NCI-H510A treated with DMSO at 0.1 percent for 48 hours (cell line): ENCODE measurements at regions not wholly inside any gene's neighbourhood (a gene's known extent, or its start where the extent isn't known, plus 50 kb on each side); places are given as distances from the start of the nearest gene placed in this dataset.

Experiments used
- DNase-seq: peaks from one replicate; lab custom pipeline; 2025; lab: John Stamatoyannopoulos, UW

- DNase-seq = no peak
Measured at GRCh38 chr10:29924436-29924835, 134.9 kb downstream of the JCAD start.

DNA sequence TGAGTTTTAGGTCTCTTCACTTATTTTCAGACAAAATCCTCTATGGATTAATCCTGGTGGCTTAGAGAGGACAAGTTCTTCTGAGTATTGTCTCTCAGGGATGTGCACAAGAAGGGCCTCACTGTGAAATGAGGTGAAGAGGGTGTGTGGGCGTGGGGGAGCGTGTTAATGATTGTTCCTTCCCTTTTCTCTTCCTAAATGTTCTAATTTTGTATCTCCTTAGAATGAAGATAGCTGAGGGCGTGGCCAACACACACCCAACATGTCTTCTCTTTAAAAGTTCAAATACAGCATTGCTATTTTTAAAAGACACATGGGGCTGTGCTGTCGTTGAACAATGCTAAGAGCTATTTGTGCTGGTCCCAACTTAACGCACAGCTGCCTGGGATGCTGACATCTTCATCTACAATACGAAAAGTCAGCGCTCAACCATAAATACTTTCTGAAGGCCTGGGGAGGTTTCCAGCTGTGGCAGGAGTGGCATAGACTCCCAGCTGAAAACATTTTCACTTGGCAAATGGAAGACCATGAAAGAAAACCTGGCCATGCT lies 135.9 kb downstream of the JCAD start:
- no peak for DNase-seq

GRCh38 chr10:29922892-29923291 lies 136.5 kb downstream of the JCAD start:
- no peak for DNase-seq

DNA sequence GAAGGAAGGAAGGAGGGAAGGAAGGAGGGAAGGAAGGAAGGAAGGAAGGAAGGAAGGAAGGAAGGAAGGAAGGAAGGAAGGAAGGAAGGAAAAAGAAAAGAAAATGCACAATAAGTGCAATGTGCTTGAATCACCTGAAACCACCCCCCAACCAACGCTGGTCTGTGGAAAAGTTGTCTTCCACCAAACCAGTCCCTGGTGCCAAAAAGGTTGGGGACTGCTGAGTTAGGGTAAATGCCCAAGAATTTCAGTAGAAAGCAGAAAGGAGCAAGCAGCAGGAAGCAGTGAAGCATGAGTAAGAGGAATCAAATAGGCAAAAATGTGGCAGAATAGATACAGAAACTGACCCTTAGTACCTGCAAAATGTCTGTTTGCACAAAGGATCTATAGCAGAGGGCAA lies 137.2 kb downstream of the JCAD start:
- no peak for DNase-seq

GRCh38 chr10:29921071-29921446 lies 138.3 kb downstream of the JCAD start:
- DNase-seq = no peak

GRCh38 chr10:29920408-29921070 lies 138.8 kb downstream of the JCAD start:
- DNase-seq = no peak

DNA sequence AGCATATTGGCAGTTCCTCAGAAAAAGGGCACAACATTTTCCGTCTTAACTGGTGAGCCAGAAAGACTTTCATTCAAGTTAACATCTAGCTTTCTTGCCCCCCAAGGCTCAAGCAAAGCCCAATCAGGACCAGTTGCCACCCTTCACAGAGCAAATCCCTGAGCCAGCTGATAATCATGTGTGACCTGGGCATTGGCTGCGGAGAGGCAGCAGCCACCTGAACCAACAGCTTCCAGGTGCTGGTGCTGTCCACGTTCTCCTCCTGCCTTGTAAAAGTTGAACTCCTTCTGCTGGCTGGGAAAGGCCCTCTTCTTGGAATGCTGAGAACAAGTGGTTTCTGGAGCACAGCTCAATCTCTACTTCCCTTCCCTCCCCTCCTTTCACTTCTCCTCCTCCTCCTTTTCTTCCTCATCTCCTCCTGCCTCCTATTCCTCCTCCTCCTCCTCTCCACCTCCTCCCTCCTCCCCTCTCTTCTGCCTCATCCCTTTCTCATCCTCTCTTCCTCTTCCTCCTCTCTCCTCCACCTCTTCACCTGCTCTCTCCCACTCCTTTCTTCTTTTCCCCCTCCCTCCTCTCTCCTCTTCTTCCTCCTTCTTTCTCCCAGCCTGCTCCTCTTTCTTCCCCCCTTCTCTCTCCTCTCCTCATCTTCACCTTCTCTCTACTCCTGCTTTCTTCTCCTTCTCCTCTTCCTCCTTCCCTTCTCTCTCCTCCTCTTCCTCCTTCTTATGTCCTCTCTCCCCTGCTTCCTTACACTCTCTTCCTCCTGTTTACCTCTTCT lies 140.6 kb downstream of the JCAD start:
- no peak for DNase-seq

GRCh38 chr10:29917311-29917710 lies 142.1 kb downstream of the JCAD start:
- no peak for DNase-seq

GRCh38 chr10:29916669-29917068 lies 142.7 kb downstream of the JCAD start:
- DNase-seq = no peak

DNA sequence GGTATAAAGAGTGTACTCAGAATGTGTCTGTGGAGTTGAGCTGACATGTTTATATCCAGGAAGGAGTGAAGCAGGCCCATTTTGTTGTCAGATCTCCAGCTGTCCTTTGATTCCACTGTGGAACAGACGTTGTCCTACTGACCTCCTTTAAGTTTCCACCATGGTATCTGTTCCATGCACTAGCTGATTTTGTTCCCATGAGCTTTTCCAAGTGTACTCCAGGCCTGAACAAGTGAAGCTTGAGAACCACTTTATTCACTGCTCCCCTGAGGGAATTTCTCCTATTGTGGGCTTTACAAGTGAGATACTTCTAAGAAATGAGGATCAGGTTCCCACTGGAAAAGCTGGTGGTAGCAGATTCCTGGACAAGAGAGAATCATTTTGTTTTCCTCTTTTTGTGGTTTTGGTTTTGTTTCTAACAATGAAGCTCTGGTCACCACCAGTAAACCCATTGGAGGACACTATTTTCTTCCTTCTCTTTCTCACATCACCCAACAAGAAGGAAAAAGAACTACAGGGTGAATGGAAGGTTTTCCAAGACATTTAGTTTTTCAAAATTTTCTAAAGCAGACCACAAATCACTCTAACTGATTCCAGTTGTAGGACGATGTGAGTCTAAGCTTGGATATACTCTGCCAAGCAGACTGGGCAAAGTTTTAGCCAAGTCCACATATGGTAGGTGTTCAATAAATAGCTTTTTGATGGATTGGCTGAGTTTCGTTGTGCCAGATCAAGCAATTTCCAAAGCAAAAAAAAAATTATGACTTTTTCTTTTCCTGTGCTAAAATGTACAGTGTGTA lies 144.2 kb downstream of the JCAD start:
- DNase-seq = no peak

DNA sequence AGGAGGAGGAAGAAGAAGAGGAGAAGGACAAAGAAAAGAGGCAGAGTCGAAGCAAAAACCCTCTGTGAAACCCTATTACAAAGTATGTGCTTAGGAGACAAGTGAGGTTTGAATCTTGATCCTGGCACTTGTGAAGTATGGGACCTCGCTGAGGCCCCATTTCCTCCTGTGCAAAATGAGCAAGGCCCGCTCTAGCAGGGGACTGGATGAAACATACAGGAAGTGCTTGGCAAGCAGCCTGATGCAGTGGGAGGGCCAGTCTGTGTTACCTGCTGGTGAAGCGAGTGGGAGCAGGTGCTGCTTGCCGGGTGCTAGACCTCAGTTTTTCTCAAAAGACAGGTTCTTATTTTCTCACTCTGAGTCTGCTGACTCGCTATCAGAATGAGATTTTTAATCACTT lies 150.4 kb downstream of the JCAD start:
- no peak for DNase-seq

DNA sequence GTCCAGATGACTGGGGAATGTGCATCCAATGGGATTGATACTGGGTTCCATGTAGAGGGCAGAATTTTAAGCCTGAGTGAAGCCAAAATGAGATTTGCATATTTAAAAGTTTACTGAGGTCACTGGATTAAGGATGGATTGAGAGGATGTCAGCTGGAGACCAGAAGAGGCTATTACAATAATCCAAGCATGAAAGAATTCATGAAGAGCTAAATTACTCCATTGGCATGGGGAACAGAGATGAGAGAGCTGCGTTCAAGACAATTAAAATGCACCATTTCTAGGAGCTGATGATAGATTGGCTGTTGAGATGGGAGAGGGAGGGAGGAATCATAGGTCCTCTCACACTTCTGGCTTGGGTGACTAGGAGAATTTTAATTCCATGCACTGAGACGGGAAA lies 158.5 kb downstream of the JCAD start:
- DNase-seq = no peak

GRCh38 chr10:29897999-29898716 lies 161.2 kb downstream of the JCAD start:
- DNase-seq = no peak

DNA sequence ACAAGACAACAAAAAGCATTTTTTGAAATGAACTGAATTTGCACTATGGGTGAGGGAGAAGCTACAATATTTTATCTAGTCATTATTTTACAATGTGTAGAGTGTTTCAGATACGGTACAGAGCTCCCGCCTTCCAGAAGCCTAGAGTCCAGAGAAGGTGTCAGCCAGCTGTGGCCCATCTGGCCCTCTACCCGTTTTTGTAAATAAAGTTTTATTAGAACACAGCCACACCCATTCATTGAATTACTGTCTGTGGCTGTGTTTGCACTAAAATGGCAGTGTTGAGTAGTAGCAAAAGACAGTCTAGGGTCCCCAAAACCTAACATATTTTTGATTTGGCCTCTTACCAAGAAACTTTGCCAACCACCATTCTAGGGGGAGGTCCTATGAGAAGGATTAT lies 162.0 kb downstream of the JCAD start:
- DNase-seq = no peak

DNA sequence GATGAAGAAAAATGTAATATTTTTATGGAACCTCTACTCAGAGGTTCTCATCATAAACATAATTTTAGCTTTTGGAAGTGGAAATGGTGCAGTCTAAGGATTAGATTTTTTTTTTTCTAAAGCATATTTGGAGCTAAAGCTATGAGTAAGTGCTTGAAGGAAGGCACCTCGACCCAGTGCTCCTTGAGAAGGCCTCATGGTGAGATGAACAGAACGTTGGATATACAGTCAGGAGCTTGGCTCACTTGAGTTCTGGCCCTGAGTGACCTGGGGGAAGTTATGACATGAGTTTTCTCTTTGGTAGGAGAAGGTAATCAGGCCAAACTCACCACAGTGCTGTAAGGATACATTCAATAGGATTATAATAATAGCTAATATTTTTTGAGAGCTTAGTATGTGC lies 163.3 kb downstream of the JCAD start:
- DNase-seq = no peak

- no peak for DNase-seq
Measured at GRCh38 chr10:29895456-29895855, 163.9 kb downstream of the JCAD start.

DNA sequence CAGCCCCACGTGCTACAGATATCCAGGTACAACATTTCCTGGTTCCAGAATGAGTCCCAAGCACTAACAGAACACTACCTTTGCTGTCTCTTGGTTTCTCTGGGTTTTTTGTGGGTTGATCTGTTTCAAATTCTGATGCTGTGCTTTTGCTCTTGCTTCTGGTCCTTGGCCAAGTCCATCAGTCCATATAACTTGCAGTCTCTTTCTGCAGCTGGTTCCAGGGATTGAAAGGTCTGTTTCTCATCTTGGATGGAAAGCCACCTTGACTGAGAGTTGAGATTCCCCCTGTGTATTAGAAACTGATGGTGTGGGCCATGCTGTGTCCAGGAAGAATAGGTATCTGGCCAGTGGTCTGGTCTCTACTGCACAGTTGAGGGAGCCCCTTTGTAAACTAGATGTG lies 171.1 kb downstream of the JCAD start:
- no peak for DNase-seq

- no peak for DNase-seq
Measured at GRCh38 chr10:29886299-29886698, 173.1 kb downstream of the JCAD start.

- no peak for DNase-seq
Measured at GRCh38 chr10:29883231-29883630, 176.2 kb downstream of the JCAD start.

GRCh38 chr10:29882766-29883165 lies 176.6 kb downstream of the JCAD start:
- no peak for DNase-seq

DNA sequence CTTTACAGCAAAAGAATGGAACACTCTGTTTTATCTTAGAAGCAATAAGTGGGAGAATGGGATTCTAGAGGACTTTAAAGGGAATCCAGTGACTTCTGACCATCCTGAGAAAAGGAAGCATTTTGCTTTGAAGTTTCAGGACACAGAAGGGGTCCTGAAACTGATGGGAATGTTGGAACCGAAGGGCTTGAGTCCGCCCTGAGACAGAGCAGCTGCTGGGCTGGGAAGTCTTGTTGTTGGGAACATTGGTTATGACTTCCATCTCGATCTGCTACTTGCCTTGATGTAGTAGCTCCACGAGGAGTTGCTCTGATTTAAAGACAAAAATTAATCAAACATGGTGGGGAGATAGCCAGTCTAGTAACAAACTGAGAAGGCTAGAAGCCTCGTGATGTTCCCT lies 177.6 kb downstream of the JCAD start:
- DNase-seq = no peak

DNA sequence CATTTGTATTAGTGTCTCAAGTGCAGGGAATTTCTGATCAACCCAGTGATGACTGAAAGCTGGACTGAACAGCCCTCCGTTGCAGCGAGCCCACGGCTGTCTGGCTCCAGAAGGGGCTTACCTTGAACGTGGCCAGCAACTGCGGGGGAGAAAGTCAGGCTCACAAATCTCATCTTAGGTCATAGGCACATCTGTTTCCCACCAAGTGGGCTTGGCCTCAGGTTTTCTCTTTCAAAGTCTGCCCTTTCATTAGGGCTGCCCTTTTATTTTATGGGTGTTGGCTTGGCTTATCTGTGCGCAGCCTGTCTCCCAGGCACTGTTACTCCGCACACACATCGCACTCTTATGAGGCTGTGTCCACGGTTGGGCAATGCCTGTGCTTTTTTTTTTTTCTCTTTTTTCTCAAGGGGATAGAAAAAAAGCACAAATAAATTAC lies 178.0 kb downstream of the JCAD start:
- DNase-seq = no peak
